ENCODE measurements at regions not wholly inside any gene's neighbourhood (a gene's known extent, or its start where the extent isn't known, plus 50 kb on each side); places are given as distances from the start of the nearest gene placed in this dataset.

DNA sequence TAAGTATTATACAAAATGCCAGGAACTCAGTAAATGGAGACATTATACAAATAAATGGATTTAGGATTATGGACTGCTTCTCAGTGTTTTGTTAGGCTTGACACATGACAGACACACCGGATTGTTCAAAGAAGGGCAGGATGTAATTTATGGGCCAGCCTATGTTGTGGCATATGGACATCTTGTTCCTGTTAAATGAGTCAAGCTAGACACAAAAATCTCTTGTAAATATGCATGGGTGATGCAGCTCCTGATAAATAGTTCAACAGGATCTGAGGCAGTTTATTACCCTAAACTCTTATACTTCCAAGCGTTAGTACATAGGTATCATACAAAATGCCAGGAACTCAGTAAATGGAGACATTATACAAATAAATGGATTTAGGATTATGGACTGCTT, 502.3 kb downstream of the TBC1D4 start:
- Histone ChIP-seq H3K79me2 (ENCODE audit: insufficient read depth, low read length) (no peaks in the 10 kb centered on the region), H3K27me3 (ENCODE audit: control insufficient read depth in 2 of 2, insufficient read depth in 2 of 2, low read length in 2 of 2) (no peaks in the 10 kb centered on the region), H3K27ac (ENCODE audit: low read depth in 1 of 2, low read length in 2 of 2) (no peak overlapping the region), H4K20me1 (ENCODE audit: insufficient read depth, low read length) (no peaks in the 10 kb centered on the region), H3K9ac (ENCODE audit: insufficient read depth, low read length, poor library complexity, severe bottlenecking) (no peak overlapping the region), H2AFZ (ENCODE audit: insufficient read depth, low read depth, low read length, poor library complexity, severe bottlenecking) (no peak overlapping the region), H3K4me2 (replicated peaks; ENCODE audit: extremely low read depth, low read length, poor library complexity, severe bottlenecking) (no peak overlapping the region), H3K9me3 (replicated peaks in 1 of 2; ENCODE audit: control insufficient read depth in 1 of 2, insufficient read depth in 1 of 2, low read length in 2 of 2) (no peaks in the 10 kb centered on the region), H3K36me3 (replicated peaks in 1 of 2; ENCODE audit: control insufficient read depth in 1 of 2, insufficient read depth in 2 of 2, low read length in 2 of 2) (no peaks in the 10 kb centered on the region), H3K4me1 (ENCODE audit: control insufficient read depth in 1 of 2, insufficient read depth in 2 of 2, low read length in 2 of 2) (no peaks in the 10 kb centered on the region), H3K4me3 (replicated peaks in 1 of 3; ENCODE audit: low read depth in 2 of 3, low read length in 3 of 3) (no peak overlapping the region)
- H3K4me3 Mint-ChIP-seq: no peak overlapping the region
- DNase-seq: no peak
- no peak overlapping the region for H3K27ac Mint-ChIP-seq
- H3K36me3 Mint-ChIP-seq: no peaks in the 10 kb centered on the region
- H3K27me3 Mint-ChIP-seq (ENCODE audit: low read depth in 3 of 3): peaks cover 0 to 1% (median 0%) of the 10 kb centered on the region in 3 donors
- no peaks in the 10 kb centered on the region for H3K4me1 Mint-ChIP-seq
- WGBS (ENCODE audit: insufficient coverage): no CpG with 5 or more reads among the region's 2 CpGs
- peaks cover 2 to 6% (median 3%) of the 10 kb centered on the region in 7 donors for H3K9me3 Mint-ChIP-seq
- TF ChIP-seq, protein P1, sequence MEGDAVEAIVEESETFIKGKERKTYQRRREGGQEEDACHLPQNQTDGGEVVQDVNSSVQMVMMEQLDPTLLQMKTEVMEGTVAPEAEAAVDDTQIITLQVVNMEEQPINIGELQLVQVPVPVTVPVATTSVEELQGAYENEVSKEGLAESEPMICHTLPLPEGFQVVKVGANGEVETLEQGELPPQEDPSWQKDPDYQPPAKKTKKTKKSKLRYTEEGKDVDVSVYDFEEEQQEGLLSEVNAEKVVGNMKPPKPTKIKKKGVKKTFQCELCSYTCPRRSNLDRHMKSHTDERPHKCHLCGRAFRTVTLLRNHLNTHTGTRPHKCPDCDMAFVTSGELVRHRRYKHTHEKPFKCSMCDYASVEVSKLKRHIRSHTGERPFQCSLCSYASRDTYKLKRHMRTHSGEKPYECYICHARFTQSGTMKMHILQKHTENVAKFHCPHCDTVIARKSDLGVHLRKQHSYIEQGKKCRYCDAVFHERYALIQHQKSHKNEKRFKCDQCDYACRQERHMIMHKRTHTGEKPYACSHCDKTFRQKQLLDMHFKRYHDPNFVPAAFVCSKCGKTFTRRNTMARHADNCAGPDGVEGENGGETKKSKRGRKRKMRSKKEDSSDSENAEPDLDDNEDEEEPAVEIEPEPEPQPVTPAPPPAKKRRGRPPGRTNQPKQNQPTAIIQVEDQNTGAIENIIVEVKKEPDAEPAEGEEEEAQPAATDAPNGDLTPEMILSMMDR (IDR thresholded peaks at IDR 0.05): no peak
- intact Hi-C loops (cut with micrococcal nuclease): no loop called here

DNA sequence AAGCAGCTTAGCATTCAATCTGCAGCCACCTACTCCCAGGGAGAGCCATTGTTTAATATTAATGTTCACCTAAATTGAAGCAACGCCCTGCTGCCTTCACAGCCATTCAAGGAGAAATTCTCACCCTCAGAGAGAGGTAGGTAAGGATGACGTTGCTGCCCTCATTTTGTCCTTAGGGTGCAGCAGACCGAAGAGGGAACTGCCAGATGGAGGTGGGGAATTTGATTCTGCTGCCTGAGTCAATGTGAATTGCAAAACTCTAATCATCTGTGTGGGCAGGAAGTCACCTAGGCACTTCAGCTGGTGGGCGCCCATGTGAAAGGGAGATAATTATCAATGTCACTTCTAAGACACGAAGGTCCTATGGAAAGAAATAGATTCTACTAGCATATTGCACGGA, 503.4 kb downstream of the TBC1D4 start:
- H4K20me1 ChIP-seq (ENCODE audit: insufficient read depth, low read length): no peaks in the 10 kb centered on the region
- DNase-seq: no peak
- H3K4me3 Mint-ChIP-seq: no peak overlapping the region
- H3K79me2 ChIP-seq (ENCODE audit: insufficient read depth, low read length): no peaks in the 10 kb centered on the region
- no peak overlapping the region for H3K27ac Mint-ChIP-seq
- WGBS (ENCODE audit: insufficient coverage): 68% methylated on average over 4 of the region's 6 CpGs
- H3K27ac ChIP-seq (ENCODE audit: low read depth in 1 of 2, low read length in 2 of 2): no peak overlapping the region
- no peaks in the 10 kb centered on the region for H3K9me3 ChIP-seq (replicated peaks in 1 of 2; ENCODE audit: control insufficient read depth in 1 of 2, insufficient read depth in 1 of 2, low read length in 2 of 2)
- H3K36me3 Mint-ChIP-seq: no peaks in the 10 kb centered on the region
- H3K36me3 ChIP-seq (replicated peaks in 1 of 2; ENCODE audit: control insufficient read depth in 1 of 2, insufficient read depth in 2 of 2, low read length in 2 of 2): no peaks in the 10 kb centered on the region
- H3K27me3 Mint-ChIP-seq (ENCODE audit: low read depth in 3 of 3): peaks cover 0 to 1% (median 0%) of the 10 kb centered on the region in 3 donors
- intact Hi-C loops (cut with micrococcal nuclease): no loop called here
- H3K4me3 ChIP-seq (replicated peaks in 1 of 3; ENCODE audit: low read depth in 2 of 3, low read length in 3 of 3): no peak overlapping the region
- no peak overlapping the region for H2AFZ ChIP-seq (ENCODE audit: insufficient read depth, low read depth, low read length, poor library complexity, severe bottlenecking)
- H3K4me1 Mint-ChIP-seq: no peaks in the 10 kb centered on the region
- H3K4me2 ChIP-seq (replicated peaks; ENCODE audit: extremely low read depth, low read length, poor library complexity, severe bottlenecking): no peak overlapping the region
- no peaks in the 10 kb centered on the region for H3K27me3 ChIP-seq (ENCODE audit: control insufficient read depth in 2 of 2, insufficient read depth in 2 of 2, low read length in 2 of 2)
- H3K9ac ChIP-seq (ENCODE audit: insufficient read depth, low read length, poor library complexity, severe bottlenecking): no peak overlapping the region
- TF ChIP-seq, protein P1 (IDR thresholded peaks at IDR 0.05): no peak
- H3K9me3 Mint-ChIP-seq: peaks cover 0 to 6% (median 2%) of the 10 kb centered on the region in 7 donors
- H3K4me1 ChIP-seq (ENCODE audit: control insufficient read depth in 1 of 2, insufficient read depth in 2 of 2, low read length in 2 of 2): no peaks in the 10 kb centered on the region

All from CD14-positive monocyte (primary cell).